8988T (cell line): ENCODE measurements at regions not wholly inside any gene's neighbourhood (a gene's known extent, or its start where the extent isn't known, plus 50 kb on each side); places are given as distances from the start of the nearest gene placed in this dataset.
"Not testable (repeated sequence)": the region's sequence is repeated elsewhere in the genome, so short reads cannot be mapped to it uniquely, and the experiment has no call there.

ENCODE experiments used
- DNase-seq: peaks from one replicate; pipeline ENCODE4 v3.0.0; 2011

GRCh38 chr17:33709881-33710280 is 416.8 kb upstream of the ASIC2 start:
- no peak for DNase-seq

- no peak for DNase-seq
These were observed 419.0 kb upstream of the ASIC2 start for GRCh38 chr17:33712120-33712519.

- no peak for DNase-seq
These were observed 423.9 kb upstream of the ASIC2 start for GRCh38 chr17:33716957-33717356.

- not testable (repeated sequence) for DNase-seq
These were observed 430.6 kb upstream of the ASIC2 start for GRCh38 chr17:33723736-33724135.

GRCh38 chr17:33725675-33726271 is 432.7 kb upstream of the ASIC2 start:
- no peak for DNase-seq

- DNase-seq, result no peak
These were observed 437.0 kb upstream of the ASIC2 start for GRCh38 chr17:33730131-33730530.

GRCh38 chr17:33732116-33732515 is 439.0 kb upstream of the ASIC2 start:
- DNase-seq, result no peak

- no peak for DNase-seq
These were observed 446.6 kb upstream of the ASIC2 start for GRCh38 chr17:33739714-33740113.

GRCh38 chr17:33745047-33745760 is 452.1 kb upstream of the ASIC2 start:
- DNase-seq, result no peak

GRCh38 chr17:33749171-33749570 is 456.1 kb upstream of the ASIC2 start:
- DNase-seq, result no peak

- no peak for DNase-seq
These were observed 458.0 kb upstream of the ASIC2 start for GRCh38 chr17:33750943-33751701.

- no peak for DNase-seq
These were observed 458.6 kb upstream of the ASIC2 start for GRCh38 chr17:33751702-33752065.

GRCh38 chr17:33753452-33753851 is 460.4 kb upstream of the ASIC2 start:
- DNase-seq, result no peak

- DNase-seq, result no peak
These were observed 462.9 kb upstream of the ASIC2 start for GRCh38 chr17:33756021-33756420.

- no peak for DNase-seq
These were observed 472.8 kb upstream of the ASIC2 start for GRCh38 chr17:33765871-33766270.

GRCh38 chr17:33766721-33767120 is 473.6 kb upstream of the ASIC2 start:
- DNase-seq, result no peak

- DNase-seq, result no peak
These were observed 476.0 kb upstream of the ASIC2 start for GRCh38 chr17:33769066-33769465.

GRCh38 chr17:33776304-33776703 is 478.8 kb upstream of the CCL2 start:
- no peak for DNase-seq

GRCh38 chr17:33776903-33777302 is 478.2 kb upstream of the CCL2 start:
- DNase-seq, result no peak

- DNase-seq, result no peak
These were observed 477.4 kb upstream of the CCL2 start for GRCh38 chr17:33777674-33778073.

GRCh38 chr17:33778505-33779233 is 476.4 kb upstream of the CCL2 start:
- no peak for DNase-seq

GRCh38 chr17:33779234-33779591 is 475.9 kb upstream of the CCL2 start:
- peak; percentile 17 for DNase-seq

- no peak for DNase-seq
These were observed 469.8 kb upstream of the CCL2 start for GRCh38 chr17:33785281-33785680.

GRCh38 chr17:33786478-33786877 is 468.6 kb upstream of the CCL2 start:
- no peak for DNase-seq
